SK-N-SH (cell line): ENCODE measurements at regions not wholly inside any gene's neighbourhood (a gene's known extent, or its start where the extent isn't known, plus 50 kb on each side); places are given as distances from the start of the nearest gene placed in this dataset.

Experiments used
- CHD2 ChIP-seq: fragments of 150-350 bp; IDR thresholded peaks from 2 replicates; pipeline ENCODE4 v1.6.1; 2018; ENCODE audit warnings: low read length; ENCODE audit not compliant: partially characterized antibody
- CTCF ChIP-seq: fragments of 200-600 bp; sonication (generic); IDR thresholded peaks from 2 replicates; pipeline ENCODE4 v1.6.1; 2017; ENCODE audit warnings: antibody characterized with exemption, mild to moderate bottlenecking, moderate library complexity
- EP300 ChIP-seq, 2 experiments: IDR thresholded peaks; 2 replicates each; pipeline versions ENCODE4 v1.4.0 to v1.6.1; 2012; ENCODE audit warnings: borderline replicate concordance in 1 of 2, low read depth in 1 of 2, low read length in 1 of 2
- FOXM1 ChIP-seq: IDR thresholded peaks from 2 replicates; pipeline ENCODE4 v1.4.0; 2012; ENCODE audit warnings: low read depth, mild to moderate bottlenecking
- GABPA ChIP-seq: IDR thresholded peaks from 2 replicates; pipeline ENCODE4 v1.4.0; 2012; ENCODE audit warnings: low read depth, mild to moderate bottlenecking
- JUND ChIP-seq: IDR thresholded peaks from 2 replicates; pipeline ENCODE4 v1.4.0; 2012
- MXI1 ChIP-seq: IDR thresholded peaks from 2 replicates; pipeline ENCODE4 v1.6.1; 2012; ENCODE audit warnings: mild to moderate bottlenecking, low read depth, low read length, improper control_type of control experiment
- POLR2AphosphoS5 ChIP-seq: IDR thresholded peaks from 2 replicates; pipeline ENCODE4 v1.6.1; 2012; ENCODE audit warnings: low read depth, low read length
- RAD21 ChIP-seq: IDR thresholded peaks from 2 replicates; pipeline ENCODE4 v1.6.1; 2012; ENCODE audit warnings: mild to moderate bottlenecking, low read length
- REST ChIP-seq: IDR thresholded peaks from 2 replicates; pipeline ENCODE4 v1.6.1; 2012; ENCODE audit warnings: mild to moderate bottlenecking, low read depth, low read length, moderate library complexity
- SMC3 ChIP-seq: IDR thresholded peaks from 2 replicates; pipeline ENCODE4 v1.6.1; 2012; ENCODE audit warnings: low read depth, low read length, improper control_type of control experiment
- TAF1 ChIP-seq: IDR thresholded peaks from 2 replicates; pipeline ENCODE4 v1.6.1; 2012; ENCODE audit warnings: low read depth, mild to moderate bottlenecking, low read length, moderate library complexity, borderline replicate concordance
- USF1 ChIP-seq: IDR thresholded peaks from 2 replicates; pipeline ENCODE4 v1.4.0; 2012; ENCODE audit warnings: low read depth, borderline replicate concordance
- YY1 ChIP-seq: IDR thresholded peaks from 2 replicates; pipeline ENCODE4 v1.4.0; 2012; ENCODE audit warnings: low read depth, mild to moderate bottlenecking

- TF ChIP-seq CTCF (no peak), POLR2AphosphoS5 (no peak), REST (no peak), EP300 (IDR thresholded peaks at IDR 0.05; ENCODE audit: borderline replicate concordance in 1 of 2, low read depth in 1 of 2, low read length in 1 of 2) (no peak), RAD21 (no peak), SMC3 (no peak), GABPA (no peak), USF1 (no peak), TAF1 (no peak), YY1 (no peak), FOXM1 (no peak), MXI1 (no peak), JUND (no peak), CHD2 (no peak)
Measured at GRCh38 chr11:112725636-112726035, 235.6 kb upstream of the NCAM1 start.
